Type B pancreatic cell (in vitro differentiated cells): ENCODE measurements at regions not wholly inside any gene's neighbourhood (a gene's known extent, or its start where the extent isn't known, plus 50 kb on each side); places are given as distances from the start of the nearest gene placed in this dataset.

ENCODE experiments used
- DNase-seq: peaks from one replicate; pipeline ENCODE4 v3.0.0; 2021; ENCODE audit warnings: mixed read lengths; ENCODE audit not compliant: unreplicated experiment; ENCODE audit errors: extremely low spot score
- H3K27ac Mint-ChIP-seq: 2 replicates; pipeline ENCODE4 v1.8.0; 2021; ENCODE audit warnings: mild to moderate bottlenecking, mixed read lengths
- H3K27me3 Mint-ChIP-seq: 2 replicates; pipeline ENCODE4 v1.8.0; 2021; ENCODE audit warnings: mixed read lengths
- H3K36me3 Mint-ChIP-seq: 2 replicates; pipeline ENCODE4 v1.8.0; 2021; ENCODE audit warnings: mixed read lengths
- H3K4me1 Mint-ChIP-seq: one replicate; pipeline ENCODE4 v1.8.0; 2021; ENCODE audit warnings: mixed read lengths; ENCODE audit not compliant: unreplicated experiment
- H3K4me3 Mint-ChIP-seq: 2 replicates; pipeline ENCODE4 v1.8.0; 2021; ENCODE audit warnings: mild to moderate bottlenecking, mixed read lengths
- H3K9me3 Mint-ChIP-seq: 2 replicates; pipeline ENCODE4 v1.8.0; 2021; ENCODE audit warnings: mixed read lengths
- TF ChIP-seq, protein P1 (sequence below): fragments of 200-600 bp; sonication (generic); conservative IDR thresholded peaks from 2 replicates; pipeline ENCODE4 v1.5.0; 2021; ENCODE audit warnings: antibody characterized with exemption, mild to moderate bottlenecking

DNA sequence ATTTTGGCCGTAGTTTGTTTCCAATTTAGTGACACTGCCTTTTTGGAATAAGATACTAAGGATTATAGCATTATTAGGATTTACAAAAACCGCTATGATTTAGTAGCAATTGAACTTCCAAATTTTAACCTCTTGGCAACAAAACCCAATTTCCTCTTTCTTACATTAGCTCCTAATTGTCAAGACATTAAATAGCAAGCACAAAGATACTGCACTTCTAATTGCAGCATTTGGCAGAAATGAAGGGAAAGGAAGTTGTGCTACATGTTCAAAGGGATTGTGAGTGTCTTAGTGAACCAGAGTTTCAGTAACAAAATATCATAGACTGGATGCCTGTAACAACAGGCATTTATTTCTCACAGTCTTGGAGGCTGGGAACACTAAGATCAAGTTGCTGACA is 99.9 kb downstream of the NUF2 start:
- DNase-seq, result no peak
- TF ChIP-seq, protein P1, sequence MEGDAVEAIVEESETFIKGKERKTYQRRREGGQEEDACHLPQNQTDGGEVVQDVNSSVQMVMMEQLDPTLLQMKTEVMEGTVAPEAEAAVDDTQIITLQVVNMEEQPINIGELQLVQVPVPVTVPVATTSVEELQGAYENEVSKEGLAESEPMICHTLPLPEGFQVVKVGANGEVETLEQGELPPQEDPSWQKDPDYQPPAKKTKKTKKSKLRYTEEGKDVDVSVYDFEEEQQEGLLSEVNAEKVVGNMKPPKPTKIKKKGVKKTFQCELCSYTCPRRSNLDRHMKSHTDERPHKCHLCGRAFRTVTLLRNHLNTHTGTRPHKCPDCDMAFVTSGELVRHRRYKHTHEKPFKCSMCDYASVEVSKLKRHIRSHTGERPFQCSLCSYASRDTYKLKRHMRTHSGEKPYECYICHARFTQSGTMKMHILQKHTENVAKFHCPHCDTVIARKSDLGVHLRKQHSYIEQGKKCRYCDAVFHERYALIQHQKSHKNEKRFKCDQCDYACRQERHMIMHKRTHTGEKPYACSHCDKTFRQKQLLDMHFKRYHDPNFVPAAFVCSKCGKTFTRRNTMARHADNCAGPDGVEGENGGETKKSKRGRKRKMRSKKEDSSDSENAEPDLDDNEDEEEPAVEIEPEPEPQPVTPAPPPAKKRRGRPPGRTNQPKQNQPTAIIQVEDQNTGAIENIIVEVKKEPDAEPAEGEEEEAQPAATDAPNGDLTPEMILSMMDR, result no peak
- no peaks in the 10 kb centered on the region for H3K27me3 Mint-ChIP-seq
- H3K36me3 Mint-ChIP-seq, result no peaks in the 10 kb centered on the region
- peaks cover 11% of the 10 kb centered on the region for H3K4me1 Mint-ChIP-seq
- H3K27ac Mint-ChIP-seq, result no peak overlapping the region
- no peak overlapping the region for H3K4me3 Mint-ChIP-seq
- peaks cover 5% of the 10 kb centered on the region for H3K9me3 Mint-ChIP-seq

DNA sequence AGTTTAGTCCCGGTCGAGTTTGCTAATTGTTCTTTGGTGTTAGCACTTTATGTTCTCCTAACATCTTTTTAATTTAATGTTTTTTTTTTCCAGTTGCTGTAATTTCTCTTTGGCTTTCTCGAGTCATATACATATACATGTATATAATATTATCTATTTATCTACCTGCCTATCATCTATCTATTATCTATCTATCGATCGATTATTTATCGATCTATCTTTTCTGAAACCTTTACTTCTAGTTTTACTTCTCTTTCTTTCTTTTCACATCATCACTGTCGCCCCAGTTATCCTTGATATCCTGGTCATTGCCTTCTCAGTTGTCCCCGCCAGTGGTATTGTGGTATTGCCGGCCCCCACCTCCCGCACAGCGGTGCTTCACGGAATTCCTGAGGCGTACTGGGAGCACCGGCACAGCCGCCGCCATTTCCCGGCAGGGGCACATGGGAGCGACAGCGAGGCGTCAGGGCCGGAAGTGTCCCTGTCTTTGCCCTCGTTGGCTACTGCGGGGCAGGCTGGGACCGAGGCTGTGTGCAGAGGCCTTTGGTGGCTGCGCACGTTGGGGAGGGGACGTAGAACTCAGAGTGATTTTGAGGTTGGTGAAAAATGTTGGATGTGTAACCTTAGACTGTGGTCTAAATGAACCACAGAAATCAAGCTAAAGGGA is 101.1 kb downstream of the NUF2 start:
- Mint-ChIP-seq H3K27me3 (no peaks in the 10 kb centered on the region), H3K4me1 (peaks cover 2% of the 10 kb centered on the region), H3K36me3 (no peaks in the 10 kb centered on the region), H3K9me3 (peaks cover 7% of the 10 kb centered on the region), H3K4me3 (no peak overlapping the region), H3K27ac (no peak overlapping the region)
- TF ChIP-seq, protein P1, result no peak
- DNase-seq, result no peak

DNA sequence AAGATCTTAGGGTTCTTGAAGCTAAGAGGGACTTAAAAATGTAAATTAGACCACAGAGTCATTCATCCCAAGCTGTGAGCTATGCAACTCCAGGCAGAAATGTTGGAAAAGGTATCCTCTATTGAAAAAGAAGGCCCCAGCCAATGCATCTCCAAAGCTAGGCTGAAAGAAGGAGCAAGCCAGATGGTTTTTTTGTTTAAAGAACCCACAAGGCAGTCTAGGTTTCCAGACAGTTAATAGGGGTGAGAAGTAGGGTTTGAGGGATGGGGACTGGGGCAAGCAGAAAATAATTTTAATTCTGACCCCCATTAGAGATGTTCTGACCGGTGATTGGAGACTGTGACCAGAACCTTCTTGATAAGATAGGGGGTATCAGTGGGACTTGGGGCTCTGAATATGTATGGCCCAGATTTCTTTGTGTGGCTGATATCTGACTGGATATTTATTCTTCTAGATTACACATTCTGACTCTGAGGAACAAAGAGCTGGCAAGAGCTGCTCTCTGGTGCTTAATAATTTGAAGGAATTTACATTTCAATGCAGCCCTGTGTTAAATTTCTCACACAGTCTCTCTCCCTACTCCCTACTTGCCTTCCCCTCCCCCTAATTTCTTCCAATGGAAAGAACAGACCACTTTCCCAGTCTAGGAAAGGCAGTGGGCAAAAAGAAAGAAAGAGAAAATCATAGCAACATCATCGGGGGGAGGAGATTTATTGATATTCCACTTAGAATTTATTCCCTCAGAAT is 104.9 kb downstream of the NUF2 start:
- no peaks in the 10 kb centered on the region for H3K27me3 Mint-ChIP-seq
- no peaks in the 10 kb centered on the region for H3K4me1 Mint-ChIP-seq
- no peak for DNase-seq
- no peak overlapping the region for H3K4me3 Mint-ChIP-seq
- H3K27ac Mint-ChIP-seq, result no peak overlapping the region
- TF ChIP-seq, protein P1, result no peak
- no peaks in the 10 kb centered on the region for H3K36me3 Mint-ChIP-seq
- peaks cover 8% of the 10 kb centered on the region for H3K9me3 Mint-ChIP-seq

DNA sequence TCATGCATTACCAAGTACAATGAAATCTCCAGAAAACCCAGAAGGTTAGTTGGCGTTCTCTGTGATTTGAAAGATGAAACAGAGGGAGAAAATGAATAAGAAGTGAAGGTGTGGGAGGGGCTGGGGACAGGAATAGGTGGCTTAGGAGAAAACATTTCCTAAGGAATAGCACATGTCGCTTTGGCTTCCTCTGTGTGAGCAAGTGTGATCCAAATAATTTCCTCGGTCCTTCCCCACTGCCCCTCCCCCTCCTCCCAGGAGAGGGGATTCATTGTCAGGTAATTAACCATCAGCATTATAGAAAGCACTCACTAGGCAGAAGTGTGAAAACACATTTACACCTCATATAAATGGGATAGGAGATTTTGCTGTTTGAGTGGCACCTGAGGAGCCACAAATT is 105.5 kb downstream of the NUF2 start:
- Mint-ChIP-seq H3K4me1 (no peaks in the 10 kb centered on the region), H3K4me3 (no peak overlapping the region), H3K27ac (no peak overlapping the region), H3K36me3 (peaks cover 1% of the 10 kb centered on the region), H3K27me3 (no peaks in the 10 kb centered on the region), H3K9me3 (peaks cover 8% of the 10 kb centered on the region)
- DNase-seq, result no peak
- TF ChIP-seq, protein P1, result no peak

DNA sequence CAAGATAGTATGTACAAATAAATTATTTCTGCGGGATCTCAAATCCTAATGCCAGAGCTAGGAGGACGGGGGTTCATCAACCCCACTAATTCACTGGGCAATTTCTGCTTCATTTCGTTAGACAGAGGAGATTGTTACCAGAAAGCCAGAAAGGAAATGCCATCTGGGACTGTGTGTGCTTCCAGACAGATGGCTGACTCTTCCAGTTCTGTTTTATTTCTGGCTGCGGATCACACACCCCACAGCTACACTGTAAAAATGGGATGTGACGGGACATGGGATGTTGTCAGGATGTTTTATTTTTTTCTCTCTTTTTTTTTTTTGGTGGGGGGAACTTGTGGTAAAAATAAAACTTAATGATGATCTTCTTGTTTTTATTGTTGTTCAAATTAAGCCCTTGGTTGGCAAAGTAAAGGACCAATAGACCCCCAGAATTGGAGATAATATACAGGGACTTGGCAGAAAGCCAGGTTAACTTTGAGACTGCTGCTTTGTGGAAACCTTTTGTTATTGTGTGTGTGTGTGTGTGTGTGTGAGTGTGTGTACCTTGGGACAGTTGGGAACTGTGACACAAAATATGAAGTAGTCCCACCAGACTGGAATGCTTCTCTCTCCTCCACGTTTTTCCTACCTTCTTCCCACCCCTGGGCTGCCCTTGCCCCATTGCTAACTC is 114.5 kb downstream of the NUF2 start:
- peaks cover 4% of the 10 kb centered on the region for H3K36me3 Mint-ChIP-seq
- H3K4me1 Mint-ChIP-seq, result peaks cover 26% of the 10 kb centered on the region
- H3K4me3 Mint-ChIP-seq, result no peak overlapping the region
- no peaks in the 10 kb centered on the region for H3K9me3 Mint-ChIP-seq
- TF ChIP-seq, protein P1, result no peak
- H3K27ac Mint-ChIP-seq, result no peak overlapping the region
- H3K27me3 Mint-ChIP-seq, result peaks cover 3% of the 10 kb centered on the region
- DNase-seq, result no peak
